ENCODE measurements at regions not wholly inside any gene's neighbourhood (a gene's known extent, or its start where the extent isn't known, plus 50 kb on each side); places are given as distances from the start of the nearest gene placed in this dataset.

- Histone ChIP-seq H2AFZ (ENCODE audit: low read depth, low read length) (no peak overlapping the region), H3K36me3 (ENCODE audit: insufficient read depth, low read length) (no peaks in the 10 kb centered on the region), H3K27ac (ENCODE audit: low read depth, low read length) (no peak overlapping the region), H3K27me3 (ENCODE audit: insufficient read depth, low read length) (no peaks in the 10 kb centered on the region), H3K4me3 (ENCODE audit: insufficient read depth, low read depth, low read length) (no peak overlapping the region), H3K9ac (ENCODE audit: low read length) (no peak overlapping the region), H3K79me2 (ENCODE audit: insufficient read depth, low read length) (no peaks in the 10 kb centered on the region), H4K20me1 (ENCODE audit: insufficient read depth, low read length) (no peaks in the 10 kb centered on the region), H3K9me3 (ENCODE audit: insufficient read depth, low read depth, low read length) (no peaks in the 10 kb centered on the region), H3K4me1 (ENCODE audit: insufficient read depth, low read length) (no peaks in the 10 kb centered on the region), H3K4me2 (ENCODE audit: low read length) (no peak overlapping the region)
- TF ChIP-seq, protein P1, sequence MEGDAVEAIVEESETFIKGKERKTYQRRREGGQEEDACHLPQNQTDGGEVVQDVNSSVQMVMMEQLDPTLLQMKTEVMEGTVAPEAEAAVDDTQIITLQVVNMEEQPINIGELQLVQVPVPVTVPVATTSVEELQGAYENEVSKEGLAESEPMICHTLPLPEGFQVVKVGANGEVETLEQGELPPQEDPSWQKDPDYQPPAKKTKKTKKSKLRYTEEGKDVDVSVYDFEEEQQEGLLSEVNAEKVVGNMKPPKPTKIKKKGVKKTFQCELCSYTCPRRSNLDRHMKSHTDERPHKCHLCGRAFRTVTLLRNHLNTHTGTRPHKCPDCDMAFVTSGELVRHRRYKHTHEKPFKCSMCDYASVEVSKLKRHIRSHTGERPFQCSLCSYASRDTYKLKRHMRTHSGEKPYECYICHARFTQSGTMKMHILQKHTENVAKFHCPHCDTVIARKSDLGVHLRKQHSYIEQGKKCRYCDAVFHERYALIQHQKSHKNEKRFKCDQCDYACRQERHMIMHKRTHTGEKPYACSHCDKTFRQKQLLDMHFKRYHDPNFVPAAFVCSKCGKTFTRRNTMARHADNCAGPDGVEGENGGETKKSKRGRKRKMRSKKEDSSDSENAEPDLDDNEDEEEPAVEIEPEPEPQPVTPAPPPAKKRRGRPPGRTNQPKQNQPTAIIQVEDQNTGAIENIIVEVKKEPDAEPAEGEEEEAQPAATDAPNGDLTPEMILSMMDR (IDR thresholded peaks at IDR 0.05; ENCODE audit: insufficient read depth, low read depth, low read length): no peak
- TF ChIP-seq EZH2 (IDR thresholded peaks at IDR 0.05; ENCODE audit: insufficient read depth, low read length): no peak
- Mint-ChIP-seq H3K4me1 (ENCODE audit: low read depth, unreplicated experiment) (no peaks in the 10 kb centered on the region), H3K27ac (ENCODE audit: unreplicated experiment) (no peak overlapping the region), H3K9me3 (ENCODE audit: unreplicated experiment) (no peaks in the 10 kb centered on the region), H3K27me3 (ENCODE audit: low read depth, unreplicated experiment) (peaks cover 10% of the 10 kb centered on the region), H3K36me3 (ENCODE audit: low read depth, unreplicated experiment) (no peaks in the 10 kb centered on the region), H3K4me3 (ENCODE audit: unreplicated experiment) (no peak overlapping the region)
- no peak for FAIRE-seq
- no peak for DNase-seq (ENCODE audit: low read depth)
Observed at GRCh38 chr11:127117231-127117739, 116.7 kb upstream of the KIRREL3 start.

DNA sequence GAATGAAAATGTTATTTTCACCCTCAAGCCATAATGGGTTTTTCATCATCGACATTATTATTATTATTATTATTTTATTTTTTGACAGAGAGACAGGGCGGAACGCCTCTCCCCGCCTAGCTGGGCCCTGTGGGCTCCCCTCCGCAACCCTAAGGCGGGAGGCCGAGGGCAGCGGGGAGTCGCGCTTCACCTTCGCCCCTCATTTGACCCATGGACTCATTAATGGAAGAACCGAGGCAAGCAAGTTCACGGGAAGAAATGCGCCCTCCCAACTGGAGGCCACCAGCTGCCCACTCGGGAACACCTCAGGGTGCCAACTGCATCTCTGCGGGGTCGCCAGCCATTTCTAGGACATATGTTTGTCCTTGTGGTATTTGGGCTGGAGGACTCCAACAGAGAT is 115.3 kb upstream of the KIRREL3 start:
- Mint-ChIP-seq H3K36me3 (ENCODE audit: low read depth, unreplicated experiment) (no peaks in the 10 kb centered on the region), H3K27ac (ENCODE audit: unreplicated experiment) (no peak overlapping the region), H3K4me3 (ENCODE audit: unreplicated experiment) (no peak overlapping the region), H3K27me3 (ENCODE audit: low read depth, unreplicated experiment) (peaks cover 22% of the 10 kb centered on the region), H3K4me1 (ENCODE audit: low read depth, unreplicated experiment) (peaks cover 2% of the 10 kb centered on the region), H3K9me3 (ENCODE audit: unreplicated experiment) (no peaks in the 10 kb centered on the region)
- H2AFZ ChIP-seq (ENCODE audit: low read depth, low read length): no peak overlapping the region
- no peak overlapping the region for H3K4me3 ChIP-seq (ENCODE audit: insufficient read depth, low read depth, low read length)
- H4K20me1 ChIP-seq (ENCODE audit: insufficient read depth, low read length): no peaks in the 10 kb centered on the region
- H3K36me3 ChIP-seq (ENCODE audit: insufficient read depth, low read length): no peaks in the 10 kb centered on the region
- TF ChIP-seq EZH2 (IDR thresholded peaks at IDR 0.05; ENCODE audit: insufficient read depth, low read length): no peak
- TF ChIP-seq, protein P1 (IDR thresholded peaks at IDR 0.05; ENCODE audit: insufficient read depth, low read depth, low read length): no peak
- no peak for FAIRE-seq
- no peak overlapping the region for H3K4me2 ChIP-seq (ENCODE audit: low read length)
- no peak overlapping the region for H3K27ac ChIP-seq (ENCODE audit: low read depth, low read length)
- no peaks in the 10 kb centered on the region for H3K4me1 ChIP-seq (ENCODE audit: insufficient read depth, low read length)
- no peaks in the 10 kb centered on the region for H3K27me3 ChIP-seq (ENCODE audit: insufficient read depth, low read length)
- no peaks in the 10 kb centered on the region for H3K79me2 ChIP-seq (ENCODE audit: insufficient read depth, low read length)
- DNase-seq (ENCODE audit: low read depth): no peak
- no peaks in the 10 kb centered on the region for H3K9me3 ChIP-seq (ENCODE audit: insufficient read depth, low read depth, low read length)
- no peak overlapping the region for H3K9ac ChIP-seq (ENCODE audit: low read length)

GRCh38 chr11:127114035-127114434 is 113.5 kb upstream of the KIRREL3 start:
- Histone ChIP-seq H3K79me2 (ENCODE audit: insufficient read depth, low read length) (no peaks in the 10 kb centered on the region), H3K36me3 (ENCODE audit: insufficient read depth, low read length) (no peaks in the 10 kb centered on the region), H2AFZ (ENCODE audit: low read depth, low read length) (no peak overlapping the region), H3K4me2 (ENCODE audit: low read length) (no peak overlapping the region), H3K9me3 (ENCODE audit: insufficient read depth, low read depth, low read length) (no peaks in the 10 kb centered on the region), H3K4me3 (ENCODE audit: insufficient read depth, low read depth, low read length) (no peak overlapping the region), H3K9ac (ENCODE audit: low read length) (no peak overlapping the region), H3K4me1 (ENCODE audit: insufficient read depth, low read length) (no peaks in the 10 kb centered on the region), H3K27me3 (ENCODE audit: insufficient read depth, low read length) (peaks cover 2% of the 10 kb centered on the region), H4K20me1 (ENCODE audit: insufficient read depth, low read length) (no peaks in the 10 kb centered on the region), H3K27ac (ENCODE audit: low read depth, low read length) (no peak overlapping the region)
- no peaks in the 10 kb centered on the region for H3K9me3 Mint-ChIP-seq (ENCODE audit: unreplicated experiment)
- FAIRE-seq (no peak), DNase-seq (ENCODE audit: low read depth) (no peak)
- TF ChIP-seq, protein P1 (IDR thresholded peaks at IDR 0.05; ENCODE audit: insufficient read depth, low read depth, low read length): no peak
- no peak for TF ChIP-seq EZH2 (IDR thresholded peaks at IDR 0.05; ENCODE audit: insufficient read depth, low read length)
- peaks cover 33% of the 10 kb centered on the region for H3K27me3 Mint-ChIP-seq (ENCODE audit: low read depth, unreplicated experiment)
- no peak overlapping the region for H3K4me3 Mint-ChIP-seq (ENCODE audit: unreplicated experiment)
- peaks cover 4% of the 10 kb centered on the region for H3K4me1 Mint-ChIP-seq (ENCODE audit: low read depth, unreplicated experiment)
- H3K27ac Mint-ChIP-seq (ENCODE audit: unreplicated experiment): no peak overlapping the region
- no peaks in the 10 kb centered on the region for H3K36me3 Mint-ChIP-seq (ENCODE audit: low read depth, unreplicated experiment)

Measured in astrocyte (in vitro differentiated cells and primary cell).